Osteoblast (primary cell): ENCODE measurements at regions not wholly inside any gene's neighbourhood (a gene's known extent, or its start where the extent isn't known, plus 50 kb on each side); places are given as distances from the start of the nearest gene placed in this dataset.

Experiments used
- DNase-seq: peaks from one replicate; pipeline ENCODE4 v3.0.0; 2011; ENCODE audit warnings: low spot score, mixed read lengths; ENCODE audit not compliant: insufficient read length; ENCODE audit errors: missing footprints
- H2AFZ ChIP-seq: 2 replicates; pipeline ENCODE4 v1.6.0; 2011; ENCODE audit warnings: mild to moderate bottlenecking, low read length
- H3K27ac ChIP-seq: 2 replicates; pipeline ENCODE4 v1.5.1; 2011; ENCODE audit warnings: mild to moderate bottlenecking, low read depth, low read length, moderate library complexity
- H3K27me3 ChIP-seq: 2 replicates; pipeline ENCODE4 v1.6.0; 2012; ENCODE audit warnings: mild to moderate bottlenecking, control low read depth, inconsistent platforms, low read length, moderate library complexity; ENCODE audit not compliant: insufficient read depth
- H3K36me3 ChIP-seq: 2 replicates; pipeline ENCODE4 v1.5.1; 2011; ENCODE audit warnings: mild to moderate bottlenecking, low read length, control low read depth, moderate library complexity; ENCODE audit not compliant: insufficient read depth
- H3K4me1 ChIP-seq: 2 replicates; pipeline ENCODE4 v1.5.1; 2011; ENCODE audit warnings: mild to moderate bottlenecking, low read length, control low read depth, moderate library complexity; ENCODE audit not compliant: insufficient read depth
- H3K4me2 ChIP-seq: 2 replicates; pipeline ENCODE4 v1.6.0; 2011; ENCODE audit warnings: mild to moderate bottlenecking, low read length; ENCODE audit not compliant: insufficient read depth
- H3K4me3 ChIP-seq: fragments of 200-600 bp; sonication (generic); 3 replicates; pipeline ENCODE4 v1.5.1; 2012; ENCODE audit warnings: mild to moderate bottlenecking, low read length, inconsistent platforms; ENCODE audit not compliant: insufficient read depth
- H3K79me2 ChIP-seq: 2 replicates; pipeline ENCODE4 v1.6.0; 2012; ENCODE audit warnings: mild to moderate bottlenecking, low read length, control low read depth, inconsistent platforms; ENCODE audit not compliant: insufficient read depth
- H3K9me3 ChIP-seq: 2 replicates; pipeline ENCODE4 v1.5.1; 2011; ENCODE audit warnings: low read depth, low read length, control low read depth
- H4K20me1 ChIP-seq: 2 replicates; pipeline ENCODE4 v1.6.0; 2012; ENCODE audit warnings: mild to moderate bottlenecking, low read length, control low read depth; ENCODE audit not compliant: insufficient read depth
- CTCF ChIP-seq: IDR thresholded peaks from 2 replicates; pipeline ENCODE4 v1.5.1; 2011; ENCODE audit warnings: mild to moderate bottlenecking, low read depth, low read length, moderate library complexity; ENCODE audit errors: extremely low read depth

- H4K20me1 ChIP-seq = no peaks in the 10 kb centered on the region
- H3K4me1 ChIP-seq = no peaks in the 10 kb centered on the region
- peak; percentile 5 for DNase-seq
- no peaks in the 10 kb centered on the region for H3K79me2 ChIP-seq
- H3K9me3 ChIP-seq = no peaks in the 10 kb centered on the region
- H3K4me2 ChIP-seq = no peak overlapping the region
- H3K27ac ChIP-seq = no peak overlapping the region
- no peaks in the 10 kb centered on the region for H3K36me3 ChIP-seq
- H3K27me3 ChIP-seq = no peaks in the 10 kb centered on the region
- H3K4me3 ChIP-seq = no peak overlapping the region
- H2AFZ ChIP-seq = no peak overlapping the region
- no peak for TF ChIP-seq CTCF
These were observed 454.6 kb upstream of the ARPP21 start for GRCh38 chr3:35184775-35185174.

GRCh38 chr3:35187908-35188307 lies 451.4 kb upstream of the ARPP21 start:
- H3K27ac ChIP-seq = no peak overlapping the region
- no peaks in the 10 kb centered on the region for H3K79me2 ChIP-seq
- no peak overlapping the region for H2AFZ ChIP-seq
- no peaks in the 10 kb centered on the region for H4K20me1 ChIP-seq
- H3K36me3 ChIP-seq = no peaks in the 10 kb centered on the region
- H3K4me1 ChIP-seq = no peaks in the 10 kb centered on the region
- no peak for TF ChIP-seq CTCF
- H3K4me3 ChIP-seq = no peak overlapping the region
- no peak for DNase-seq
- no peak overlapping the region for H3K4me2 ChIP-seq
- H3K27me3 ChIP-seq = no peaks in the 10 kb centered on the region
- H3K9me3 ChIP-seq = no peaks in the 10 kb centered on the region

GRCh38 chr3:35194666-35195065 lies 444.7 kb upstream of the ARPP21 start:
- Histone ChIP-seq H3K27ac (no peak overlapping the region), H3K9me3 (no peaks in the 10 kb centered on the region), H3K4me1 (no peaks in the 10 kb centered on the region), H2AFZ (no peak overlapping the region), H3K4me3 (no peak overlapping the region), H3K79me2 (no peaks in the 10 kb centered on the region), H3K27me3 (no peaks in the 10 kb centered on the region), H4K20me1 (no peaks in the 10 kb centered on the region), H3K4me2 (no peak overlapping the region), H3K36me3 (no peaks in the 10 kb centered on the region)
- DNase-seq = no peak
- TF ChIP-seq CTCF = no peak

GRCh38 chr3:35198857-35199256 lies 440.5 kb upstream of the ARPP21 start:
- Histone ChIP-seq H3K79me2 (no peaks in the 10 kb centered on the region), H3K4me3 (no peak overlapping the region), H3K27ac (no peak overlapping the region), H3K9me3 (no peaks in the 10 kb centered on the region), H3K27me3 (no peaks in the 10 kb centered on the region), H3K4me1 (no peaks in the 10 kb centered on the region), H2AFZ (no peak overlapping the region), H3K36me3 (no peaks in the 10 kb centered on the region), H4K20me1 (no peaks in the 10 kb centered on the region), H3K4me2 (no peak overlapping the region)
- TF ChIP-seq CTCF = no peak
- DNase-seq = no peak
